Stimulated activated CD8-positive, alpha-beta memory T cell treated with anti-CD3 and anti-CD28 coated beads, Interleukin-7, amount 100 ng/mL, for 24 hours (primary cell): ENCODE measurements at regions not wholly inside any gene's neighbourhood (a gene's known extent, or its start where the extent isn't known, plus 50 kb on each side); places are given as distances from the start of the nearest gene placed in this dataset.

Source experiments
- DNase-seq: peaks from one replicate; pipeline ENCODE4 v3.0.0-alpha.2; 2020; ENCODE audit warnings: low read depth

GRCh38 chr9:28341913-28342312, 768.6 kb upstream of the C9orf72 start:
- no peak for DNase-seq

- DNase-seq = no peak
These were observed 769.6 kb upstream of the C9orf72 start for GRCh38 chr9:28342815-28343338.

GRCh38 chr9:28363151-28363562, 789.9 kb upstream of the C9orf72 start:
- DNase-seq = no peak

GRCh38 chr9:28365020-28365640, 791.8 kb upstream of the C9orf72 start:
- DNase-seq = no peak

- no peak for DNase-seq
These were observed 792.4 kb upstream of the C9orf72 start for GRCh38 chr9:28365728-28366127.

GRCh38 chr9:28378231-28378630, 805.0 kb upstream of the C9orf72 start:
- no peak for DNase-seq

GRCh38 chr9:28379082-28379481, 805.8 kb upstream of the C9orf72 start:
- DNase-seq = no peak

GRCh38 chr9:28389411-28389810, 816.1 kb upstream of the C9orf72 start:
- DNase-seq = no peak

- DNase-seq = no peak
These were observed 821.5 kb upstream of the C9orf72 start for GRCh38 chr9:28394774-28395173.

GRCh38 chr9:28396058-28396457, 822.8 kb upstream of the C9orf72 start:
- no peak for DNase-seq

GRCh38 chr9:28407351-28407750, 834.1 kb upstream of the C9orf72 start:
- DNase-seq = no peak

GRCh38 chr9:28409919-28410318, 836.6 kb upstream of the C9orf72 start:
- no peak for DNase-seq

GRCh38 chr9:28410411-28410810, 837.1 kb upstream of the C9orf72 start:
- DNase-seq = no peak

- DNase-seq = no peak
These were observed 840.2 kb upstream of the C9orf72 start for GRCh38 chr9:28413471-28413870.

- no peak for DNase-seq
These were observed 850.0 kb upstream of the C9orf72 start for GRCh38 chr9:28423255-28423654.

- no peak for DNase-seq
These were observed 862.2 kb upstream of the C9orf72 start for GRCh38 chr9:28435456-28435855.

- no peak for DNase-seq
These were observed 866.4 kb upstream of the C9orf72 start for GRCh38 chr9:28439688-28440087.

GRCh38 chr9:28443461-28443860, 870.2 kb upstream of the C9orf72 start:
- no peak for DNase-seq

GRCh38 chr9:28444637-28445036, 871.4 kb upstream of the C9orf72 start:
- no peak for DNase-seq

- DNase-seq = no peak
These were observed 871.9 kb upstream of the C9orf72 start for GRCh38 chr9:28445211-28445610.

GRCh38 chr9:28453918-28454317, 880.6 kb upstream of the C9orf72 start:
- DNase-seq = no peak

- no peak for DNase-seq
These were observed 883.6 kb upstream of the C9orf72 start for GRCh38 chr9:28456861-28457260.

- DNase-seq = no peak
These were observed 891.4 kb upstream of the C9orf72 start for GRCh38 chr9:28464481-28465216.

GRCh38 chr9:28471261-28471660, 898.0 kb upstream of the C9orf72 start:
- no peak for DNase-seq
